ENCODE measurements at regions not wholly inside any gene's neighbourhood (a gene's known extent, or its start where the extent isn't known, plus 50 kb on each side); places are given as distances from the start of the nearest gene placed in this dataset.

- no peak overlapping the region for H2BK20ac ChIP-seq (ENCODE audit: low read depth, low read length)
- DNase-seq (no peak), ATAC-seq (ENCODE audit: low read depth) (no peak)
- TF ChIP-seq NFE2L2 (IDR thresholded peaks at IDR 0.05; ENCODE audit: low read depth, low read length) (no peak), MXI1 (IDR thresholded peaks at IDR 0.05; ENCODE audit: borderline replicate concordance, low read depth, low read length) (no peak), SMC3 (IDR thresholded peaks at IDR 0.05; ENCODE audit: low read depth, low read length) (no peak), BHLHE40 (IDR thresholded peaks at IDR 0.05; ENCODE audit: low read depth, low read length) (no peak), RAD21 (IDR thresholded peaks at IDR 0.05; ENCODE audit: low read length) (no peak), CHD1 (IDR thresholded peaks at IDR 0.05; ENCODE audit: low read depth, low read length) (no peak), CEBPB (IDR thresholded peaks at IDR 0.05; ENCODE audit: low read depth, low read length) (no peak), MAZ (IDR thresholded peaks at IDR 0.05; ENCODE audit: borderline replicate concordance, low read depth, low read length) (no peak), RFX5 (IDR thresholded peaks at IDR 0.05; ENCODE audit: low read depth, low read length) (no peak)
- no peak overlapping the region for H3K4ac ChIP-seq (ENCODE audit: low read depth, low read length)
- H4K5ac ChIP-seq (ENCODE audit: low read depth, low read length) = no peak overlapping the region
- no peak overlapping the region for H2AK5ac ChIP-seq (ENCODE audit: low read depth, low read length)
- in situ Hi-C loops (cut with MboI; ENCODE audit: low sequenced_read_pairs) = no loop called here
- H2BK5ac ChIP-seq (ENCODE audit: low read depth, low read length, poor library complexity, severe bottlenecking) = no peak overlapping the region
- H3K4me2 ChIP-seq (ENCODE audit: low read depth, low read length) = no peak overlapping the region
- H3K9me1 ChIP-seq (ENCODE audit: insufficient read depth, low read length) = no peaks in the 10 kb centered on the region
- no peak overlapping the region for H3K18ac ChIP-seq (ENCODE audit: low read depth, low read length)
- no peak overlapping the region for H2AFZ ChIP-seq (replicated peaks; ENCODE audit: low read length, poor library complexity)
- no peak overlapping the region for H4K8ac ChIP-seq (ENCODE audit: low read depth in 2 of 2, low read length in 2 of 2)
- dilution Hi-C loops (cut with HindIII; ENCODE audit: low sequenced_read_pairs, unreplicated experiment) = no loop called here
- no TSS peak for BruUV-seq (replicated peaks)
- no peak overlapping the region for H3K9ac ChIP-seq (ENCODE audit: low read depth, low read length)
- intact Hi-C loops (cut with micrococcal nuclease) = no loop called here
- H3K79me1 ChIP-seq (ENCODE audit: low read depth in 1 of 2, low read length in 2 of 2) = no peaks in the 10 kb centered on the region
- no peaks in the 10 kb centered on the region for H3K36me3 ChIP-seq (ENCODE audit: control insufficient read depth, insufficient read depth, low read length)
- no CpG with 5 or more reads among the region's 3 CpGs for WGBS, 2 experiments (ENCODE audit: extremely low coverage in 2 of 2, insufficient read length in 1 of 2)
- H3K4me3 ChIP-seq (ENCODE audit: insufficient read depth, low read depth, low read length) = no peak overlapping the region
- no peak overlapping the region for H3K27ac ChIP-seq (ENCODE audit: insufficient read depth, low read length)
- ChIA-PET CTCF (no interaction called here), POLR2A (ENCODE audit: unreplicated experiment) (no interaction called here)
- no peaks in the 10 kb centered on the region for H3K4me1 ChIP-seq (ENCODE audit: control insufficient read depth, insufficient read depth, low read length)
- H4K91ac ChIP-seq (ENCODE audit: insufficient read depth, low read depth, low read length) = no peak overlapping the region
- H3K14ac ChIP-seq (replicated peaks; ENCODE audit: low read depth, low read length) = no peak overlapping the region
- H2BK15ac ChIP-seq (ENCODE audit: low read depth, low read length) = no peak overlapping the region
- no peaks in the 10 kb centered on the region for H3K27me3 ChIP-seq (ENCODE audit: control insufficient read depth, insufficient read depth, low read length)
- no peaks in the 10 kb centered on the region for H3K9me3 ChIP-seq (ENCODE audit: control insufficient read depth, insufficient read depth, low read length)
- H3K56ac ChIP-seq (ENCODE audit: extremely low read depth, insufficient read depth, low read length) = no peak overlapping the region
- no peaks in the 10 kb centered on the region for H4K20me1 ChIP-seq (ENCODE audit: insufficient read depth, low read length)
- H3K23ac ChIP-seq (ENCODE audit: low read depth, low read length) = no peak overlapping the region
- no peak overlapping the region for H2AK9ac ChIP-seq (replicated peaks; ENCODE audit: low read depth, low read length, poor library complexity)
- no peak overlapping the region for H2BK120ac ChIP-seq (ENCODE audit: low read depth, low read length)
Observed at GRCh38 chr1:163932901-163933300, 611.1 kb downstream of the NUF2 start.

Measured in IMR-90 (cell line).